SK-N-SH (cell line): ENCODE measurements at regions not wholly inside any gene's neighbourhood (a gene's known extent, or its start where the extent isn't known, plus 50 kb on each side); places are given as distances from the start of the nearest gene placed in this dataset.

Source experiments
- CTCF ChIA-PET: fragments of 300-600, 350-600 bp; formaldehyde crosslinking; extraction: SDS; loops from one replicate; lab custom pipeline; 2021; lab: Yijun Ruan, JAX
- POLR2A ChIA-PET: fragments of 350-600 bp; sonication (Branson Sonifier 250); formaldehyde crosslinking; extraction: SDS; loops from one replicate; lab custom pipeline; 2020; ENCODE audit warnings: antibody characterized with exemption, inconsistent platforms; lab: Yijun Ruan, JAX
- DNase-seq: peaks from one replicate; pipeline ENCODE4 v3.0.0; 2012
- H2AFZ ChIP-seq: fragments of 200-600 bp; sonication (generic); 2 replicates; pipeline ENCODE4 v1.8.1; 2016; ENCODE audit warnings: antibody characterized with exemption, mild to moderate bottlenecking, low read depth
- H3F3A ChIP-seq: fragments of 200-600 bp; sonication (generic); replicated peaks from 2 replicates; pipeline ENCODE3; 2016; ENCODE audit warnings: antibody characterized with exemption, mild to moderate bottlenecking; ENCODE audit not compliant: insufficient read depth
- H3K27ac ChIP-seq, 2 experiments: fragments of 200-500 bp in 1 of 2; fragments of 200-600 bp in 1 of 2; sonication (Bioruptor generic) in 1 of 2; sonication (generic), shearing (Covaris generic) in 1 of 2; 2 replicates each; pipeline versions ENCODE4 v1.5.1 to v1.6.1; 2014 to 2016; ENCODE audit warnings: low read depth in 2 of 2, inconsistent platforms in 1 of 2, low read length in 1 of 2, mild to moderate bottlenecking in 1 of 2, mixed read lengths in 1 of 2
- H3K27me3 ChIP-seq: fragments of 200-600 bp; sonication (generic), shearing (Covaris generic); 2 replicates; pipeline ENCODE4 v1.6.1; 2016; ENCODE audit warnings: mixed run types; ENCODE audit not compliant: insufficient read depth
- H3K36me3 ChIP-seq, 2 experiments: fragments of 200-500 bp in 1 of 2; fragments of 200-600 bp in 1 of 2; sonication (Bioruptor generic) in 1 of 2; sonication (generic) in 1 of 2; replicated peaks in 1 of 2; 2 replicates each; pipeline versions ENCODE3 to v1.5.1; 2014 to 2016; ENCODE audit warnings: low read length in 1 of 2, mild to moderate bottlenecking in 1 of 2; ENCODE audit not compliant: insufficient read depth in 2 of 2, control insufficient read depth in 1 of 2
- H3K4me1 ChIP-seq, 2 experiments: fragments of 200-500 bp in 1 of 2; fragments of 200-600 bp in 1 of 2; sonication (Bioruptor generic) in 1 of 2; sonication (generic), shearing (Covaris generic) in 1 of 2; 2 replicates each; pipeline versions ENCODE4 v1.5.1 to v1.6.1; 2014 to 2016; ENCODE audit warnings: low read depth in 1 of 2, low read length in 1 of 2, mixed run types in 1 of 2; ENCODE audit not compliant: insufficient read depth in 2 of 2, control insufficient read depth in 1 of 2
- H3K4me2 ChIP-seq: fragments of 200-600 bp; sonication (generic), shearing (Covaris generic); 2 replicates; pipeline ENCODE4 v1.6.1; 2017; ENCODE audit warnings: mixed run types
- H3K4me3 ChIP-seq, 2 experiments: fragments of 200-500 bp in 1 of 2; fragments of 200-600 bp in 1 of 2; sonication (Bioruptor generic) in 1 of 2; sonication (generic), shearing (Covaris generic) in 1 of 2; 2 replicates each; pipeline versions ENCODE4 v1.5.1 to v1.8.1; 2014 to 2016; ENCODE audit warnings: low read depth in 2 of 2, inconsistent platforms in 1 of 2, low read length in 1 of 2, mild to moderate bottlenecking in 1 of 2, mixed read lengths in 1 of 2, moderate library complexity in 1 of 2
- H3K79me2 ChIP-seq: fragments of 200-600 bp; sonication (generic); 2 replicates; pipeline ENCODE4 v1.8.1; 2017; ENCODE audit warnings: mild to moderate bottlenecking; ENCODE audit not compliant: insufficient read depth
- H3K9ac ChIP-seq: fragments of 200-600 bp; sonication (generic); 2 replicates; pipeline ENCODE4 v1.6.1; 2017; ENCODE audit warnings: mixed run types
- H3K9me2 ChIP-seq: fragments of 200-600 bp; sonication (generic); 2 replicates; pipeline ENCODE4 v1.6.1; 2017; ENCODE audit warnings: mixed run types
- H3K9me3 ChIP-seq: fragments of 200-600 bp; sonication (generic); 2 replicates; pipeline ENCODE4 v1.6.1; 2017; ENCODE audit warnings: mixed run types, mild to moderate bottlenecking, moderate library complexity
- H4K20me1 ChIP-seq: fragments of 200-600 bp; sonication (generic); 2 replicates; pipeline ENCODE4 v1.6.1; 2017; ENCODE audit warnings: mild to moderate bottlenecking, mixed run types; ENCODE audit not compliant: insufficient read depth
- CTCF ChIP-seq: fragments of 200-600 bp; sonication (generic); IDR thresholded peaks from 2 replicates; pipeline ENCODE4 v1.6.1; 2017; ENCODE audit warnings: antibody characterized with exemption, mild to moderate bottlenecking, moderate library complexity
- EP300 ChIP-seq, 2 experiments: IDR thresholded peaks; 2 replicates each; pipeline versions ENCODE4 v1.4.0 to v1.6.1; 2012; ENCODE audit warnings: borderline replicate concordance in 1 of 2, low read depth in 1 of 2, low read length in 1 of 2
- FOXM1 ChIP-seq: IDR thresholded peaks from 2 replicates; pipeline ENCODE4 v1.4.0; 2012; ENCODE audit warnings: low read depth, mild to moderate bottlenecking
- GATA2 ChIP-seq: sonication (generic); formaldehyde crosslinking; IDR thresholded peaks from 2 replicates; pipeline ENCODE4 v1.5.0; 2020; ENCODE audit warnings: mild to moderate bottlenecking, missing genetic modification reagents
- JUND ChIP-seq: IDR thresholded peaks from 2 replicates; pipeline ENCODE4 v1.4.0; 2012
- NFIC ChIP-seq: IDR thresholded peaks from 2 replicates; pipeline ENCODE4 v1.4.0; 2012; ENCODE audit warnings: borderline replicate concordance
- NRF1 ChIP-seq: IDR thresholded peaks from 2 replicates; pipeline ENCODE4 v1.6.1; 2012; ENCODE audit warnings: low read depth, mild to moderate bottlenecking, low read length
- POLR2AphosphoS5 ChIP-seq: IDR thresholded peaks from 2 replicates; pipeline ENCODE4 v1.6.1; 2012; ENCODE audit warnings: low read depth, low read length
- RXRA ChIP-seq: IDR thresholded peaks from 2 replicates; pipeline ENCODE4 v1.4.0; 2012; ENCODE audit warnings: low read depth, mild to moderate bottlenecking, borderline replicate concordance
- SIN3A ChIP-seq: IDR thresholded peaks from 2 replicates; pipeline ENCODE4 v1.6.1; 2012; ENCODE audit warnings: low read depth, mild to moderate bottlenecking, low read length, moderate library complexity, borderline replicate concordance
- TAF1 ChIP-seq: IDR thresholded peaks from 2 replicates; pipeline ENCODE4 v1.6.1; 2012; ENCODE audit warnings: low read depth, mild to moderate bottlenecking, low read length, moderate library complexity, borderline replicate concordance
- USF2 ChIP-seq: fragments of 150-350 bp; IDR thresholded peaks from 2 replicates; pipeline ENCODE4 v1.6.1; 2017; ENCODE audit warnings: antibody characterized with exemption, low read length, low read depth, borderline replicate concordance
- ZBTB33 ChIP-seq: IDR thresholded peaks from 2 replicates; pipeline ENCODE4 v1.4.0; 2012; ENCODE audit warnings: low read depth, borderline replicate concordance
- WGBS: methylation state at CpG from one replicate; pipeline ENCODE4 v1.1.6; 2017; ENCODE audit warnings: low lambda C conversion rate; 5-methylcytosine and 5-hydroxymethylcytosine counted together
- TF ChIP-seq, protein P1 (sequence below): IDR thresholded peaks from 2 replicates; pipeline ENCODE4; 2012
- TF ChIP-seq, protein P2 (sequence below): IDR thresholded peaks from 2 replicates; pipeline ENCODE4 v1.4.0; 2012; ENCODE audit warnings: low read depth
- TF ChIP-seq, protein P3 (sequence below): fragments of 150-350 bp; IDR thresholded peaks from 2 replicates; pipeline ENCODE4 v1.6.1; 2016; ENCODE audit warnings: mild to moderate bottlenecking, low read depth, low read length

- WGBS, result 9% methylated on average over 1 of the region's 1 CpG
- no peak for TF ChIP-seq GATA2 (CRISPR knock-in tag)
- no peak for TF ChIP-seq EP300 (IDR thresholded peaks at IDR 0.05; ENCODE audit: borderline replicate concordance in 1 of 2, low read depth in 1 of 2, low read length in 1 of 2)
- no peak for TF ChIP-seq NFIC
- TF ChIP-seq SIN3A, result no peak
- no peak for TF ChIP-seq RXRA
- no peak for TF ChIP-seq ZBTB33
- TF ChIP-seq, protein P1, sequence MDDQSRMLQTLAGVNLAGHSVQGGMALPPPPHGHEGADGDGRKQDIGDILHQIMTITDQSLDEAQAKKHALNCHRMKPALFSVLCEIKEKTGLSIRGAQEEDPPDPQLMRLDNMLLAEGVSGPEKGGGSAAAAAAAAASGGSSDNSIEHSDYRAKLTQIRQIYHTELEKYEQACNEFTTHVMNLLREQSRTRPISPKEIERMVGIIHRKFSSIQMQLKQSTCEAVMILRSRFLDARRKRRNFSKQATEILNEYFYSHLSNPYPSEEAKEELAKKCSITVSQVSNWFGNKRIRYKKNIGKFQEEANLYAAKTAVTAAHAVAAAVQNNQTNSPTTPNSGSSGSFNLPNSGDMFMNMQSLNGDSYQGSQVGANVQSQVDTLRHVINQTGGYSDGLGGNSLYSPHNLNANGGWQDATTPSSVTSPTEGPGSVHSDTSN, result no peak
- TF ChIP-seq FOXM1, result no peak
- H3K36me3 ChIP-seq, result no peaks in the 10 kb centered on the region
- H3K4me1 ChIP-seq, result no peaks in the 10 kb centered on the region
- H3K4me2 ChIP-seq, result no peak overlapping the region
- CTCF ChIA-PET, result no interaction called here
- H4K20me1 ChIP-seq, result no peaks in the 10 kb centered on the region
- no peak for DNase-seq
- no peaks in the 10 kb centered on the region for H3K79me2 ChIP-seq
- H3K27ac ChIP-seq, result no peak overlapping the region
- H3K9me2 ChIP-seq, result no peaks in the 10 kb centered on the region
- no peaks in the 10 kb centered on the region for H3K9me3 ChIP-seq
- no peaks in the 10 kb centered on the region for H3F3A ChIP-seq
- no peak overlapping the region for H2AFZ ChIP-seq
- POLR2A ChIA-PET, result no interaction called here
- no peak overlapping the region for H3K9ac ChIP-seq
- H3K27me3 ChIP-seq, result no peaks in the 10 kb centered on the region
- no peak overlapping the region for H3K4me3 ChIP-seq
Measured at GRCh38 chr4:59637596-59637995, 1562.5 kb upstream of the ADGRL3 start.

DNA sequence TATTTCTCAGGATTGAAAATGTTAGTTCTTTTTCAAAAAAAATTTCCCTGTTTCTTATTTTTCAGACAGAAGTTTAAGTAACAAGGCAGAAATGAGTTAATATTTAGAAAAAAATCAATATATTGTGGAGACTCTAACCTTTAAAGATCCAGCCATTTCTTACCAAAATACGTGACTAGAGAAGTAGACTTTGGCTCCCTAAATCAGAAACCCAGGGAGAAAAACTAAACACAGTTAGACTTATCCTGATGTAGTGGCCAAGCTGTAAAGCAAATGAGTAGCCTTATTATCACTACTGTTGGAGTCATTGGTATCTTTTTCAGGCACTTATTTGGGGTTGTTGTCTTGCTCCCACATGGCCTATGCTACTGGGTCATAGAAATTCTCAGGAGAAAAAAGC, 1556.4 kb upstream of the ADGRL3 start:
- no peaks in the 10 kb centered on the region for H3K36me3 ChIP-seq
- no peaks in the 10 kb centered on the region for H3F3A ChIP-seq
- H3K4me3 ChIP-seq, result no peak overlapping the region
- H3K27me3 ChIP-seq, result no peaks in the 10 kb centered on the region
- no peaks in the 10 kb centered on the region for H4K20me1 ChIP-seq
- no peaks in the 10 kb centered on the region for H3K9me3 ChIP-seq
- CTCF ChIA-PET, result no interaction called here
- no peak overlapping the region for H3K27ac ChIP-seq
- H2AFZ ChIP-seq, result no peak overlapping the region
- DNase-seq, result no peak
- no peaks in the 10 kb centered on the region for H3K79me2 ChIP-seq
- no peaks in the 10 kb centered on the region for H3K9me2 ChIP-seq
- no peaks in the 10 kb centered on the region; a peak in 1 of 4 replicates for H3K4me1 ChIP-seq
- 39% methylated on average over 1 of the region's 1 CpG for WGBS
- POLR2A ChIA-PET, result no interaction called here
- H3K9ac ChIP-seq, result no peak overlapping the region
- no peak overlapping the region for H3K4me2 ChIP-seq
- TF ChIP-seq, protein P2, sequence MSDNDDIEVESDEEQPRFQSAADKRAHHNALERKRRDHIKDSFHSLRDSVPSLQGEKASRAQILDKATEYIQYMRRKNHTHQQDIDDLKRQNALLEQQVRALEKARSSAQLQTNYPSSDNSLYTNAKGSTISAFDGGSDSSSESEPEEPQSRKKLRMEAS, result no peak
- no peak for TF ChIP-seq CTCF
- TF ChIP-seq POLR2AphosphoS5, result no peak
- TF ChIP-seq TAF1, result no peak
- no peak for TF ChIP-seq NRF1
- no peak for TF ChIP-seq ZBTB33
- no peak for TF ChIP-seq USF2
- TF ChIP-seq, protein P3, sequence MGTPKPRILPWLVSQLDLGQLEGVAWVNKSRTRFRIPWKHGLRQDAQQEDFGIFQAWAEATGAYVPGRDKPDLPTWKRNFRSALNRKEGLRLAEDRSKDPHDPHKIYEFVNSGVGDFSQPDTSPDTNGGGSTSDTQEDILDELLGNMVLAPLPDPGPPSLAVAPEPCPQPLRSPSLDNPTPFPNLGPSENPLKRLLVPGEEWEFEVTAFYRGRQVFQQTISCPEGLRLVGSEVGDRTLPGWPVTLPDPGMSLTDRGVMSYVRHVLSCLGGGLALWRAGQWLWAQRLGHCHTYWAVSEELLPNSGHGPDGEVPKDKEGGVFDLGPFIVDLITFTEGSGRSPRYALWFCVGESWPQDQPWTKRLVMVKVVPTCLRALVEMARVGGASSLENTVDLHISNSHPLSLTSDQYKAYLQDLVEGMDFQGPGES, result no peak
- no peak for TF ChIP-seq JUND
